GM21447 (cell line): ENCODE measurements at regions not wholly inside any gene's neighbourhood (a gene's known extent, or its start where the extent isn't known, plus 50 kb on each side); places are given as distances from the start of the nearest gene placed in this dataset.

Experiments used
- ATAC-seq: cut with Tn5 transposase; IDR thresholded peaks from one replicate; pipeline ENCODE4 v1.9.1; 2021; ENCODE audit not compliant: unreplicated experiment

DNA sequence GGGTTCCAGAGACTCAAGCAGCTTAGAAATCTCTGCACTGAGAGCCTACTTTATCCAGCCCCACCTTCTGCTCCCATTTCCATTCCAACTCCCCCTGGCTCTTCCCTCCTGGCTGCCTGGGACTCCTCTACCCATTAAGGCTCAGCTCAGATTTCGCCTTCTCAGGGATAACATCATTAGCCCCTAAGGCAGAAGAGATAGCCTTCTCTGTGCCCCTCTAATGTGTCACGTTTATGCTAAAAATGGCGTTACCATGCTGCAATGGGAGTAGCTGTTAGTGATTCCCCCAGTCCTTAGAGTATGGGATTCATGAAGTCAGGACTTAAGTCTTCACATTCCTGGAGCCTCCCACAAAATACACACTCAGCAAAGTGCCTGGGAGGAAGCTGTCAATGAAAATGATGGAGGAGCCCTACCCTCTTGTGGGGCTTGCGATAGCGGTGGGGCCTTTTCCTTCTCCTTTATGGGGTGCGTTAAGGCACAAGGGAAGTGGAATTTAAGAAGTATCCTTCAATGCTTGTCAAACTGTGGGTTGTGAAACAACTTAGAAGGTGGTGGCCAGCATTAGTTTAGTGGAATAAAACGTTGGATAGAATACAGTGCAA lies 144.7 kb upstream of the COPS8 start:
- ATAC-seq: no peak

DNA sequence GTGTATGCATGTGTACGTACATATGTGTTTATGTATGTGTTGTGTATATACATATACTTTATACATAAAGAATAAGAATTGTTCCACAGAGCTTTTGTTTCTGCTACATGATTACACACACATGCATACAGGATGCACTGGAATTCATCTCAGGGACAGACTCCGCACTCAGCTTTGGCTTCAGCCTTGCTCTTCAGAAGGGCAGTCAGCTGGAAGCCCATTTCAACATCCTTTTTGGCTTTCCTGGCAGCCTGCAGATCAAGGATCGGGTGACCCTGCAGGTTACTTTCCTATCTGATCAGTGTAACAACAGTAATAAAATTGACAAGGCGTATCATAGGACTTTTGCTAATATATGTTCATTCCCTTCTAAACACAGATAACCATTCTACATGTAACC lies 144.1 kb upstream of the COPS8 start:
- ATAC-seq: no peak

DNA sequence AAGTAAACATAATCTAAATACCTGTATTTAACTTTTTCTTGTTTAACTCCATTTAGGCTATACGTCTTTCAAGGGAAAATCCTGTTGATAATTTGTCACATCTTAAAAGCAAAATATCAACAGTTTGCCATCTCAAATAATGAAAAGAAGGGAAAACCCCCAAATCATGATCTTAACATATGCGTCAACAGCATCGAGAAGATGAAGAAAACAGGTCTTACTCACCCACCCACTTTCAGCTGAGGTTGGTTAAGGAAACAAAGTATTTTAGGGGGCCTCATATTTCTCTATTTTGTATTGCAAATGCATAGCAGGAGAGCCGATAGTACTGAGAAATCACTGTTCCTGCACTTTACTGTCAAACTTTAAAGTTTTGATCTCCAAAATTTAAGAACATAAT lies 143.1 kb upstream of the COPS8 start:
- no peak for ATAC-seq

DNA sequence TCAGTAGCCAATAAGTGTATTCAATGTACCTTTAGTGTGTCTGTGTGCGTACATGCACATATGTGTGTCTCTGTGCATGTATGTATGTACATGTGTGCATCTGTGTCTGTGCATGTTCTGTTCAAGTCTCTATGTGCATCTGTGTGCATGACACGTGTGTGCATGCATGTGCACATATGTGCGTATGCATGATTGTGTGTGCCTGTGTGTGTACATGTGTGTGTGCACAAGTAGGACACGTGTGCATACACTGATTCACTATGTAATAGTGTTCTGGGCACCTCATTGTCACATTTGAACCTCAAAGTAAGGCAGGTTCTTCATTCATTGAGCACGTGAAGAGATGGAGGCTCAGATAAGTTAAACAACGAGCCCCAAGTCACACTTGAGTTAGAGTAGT lies 142.6 kb upstream of the COPS8 start:
- no peak for ATAC-seq

DNA sequence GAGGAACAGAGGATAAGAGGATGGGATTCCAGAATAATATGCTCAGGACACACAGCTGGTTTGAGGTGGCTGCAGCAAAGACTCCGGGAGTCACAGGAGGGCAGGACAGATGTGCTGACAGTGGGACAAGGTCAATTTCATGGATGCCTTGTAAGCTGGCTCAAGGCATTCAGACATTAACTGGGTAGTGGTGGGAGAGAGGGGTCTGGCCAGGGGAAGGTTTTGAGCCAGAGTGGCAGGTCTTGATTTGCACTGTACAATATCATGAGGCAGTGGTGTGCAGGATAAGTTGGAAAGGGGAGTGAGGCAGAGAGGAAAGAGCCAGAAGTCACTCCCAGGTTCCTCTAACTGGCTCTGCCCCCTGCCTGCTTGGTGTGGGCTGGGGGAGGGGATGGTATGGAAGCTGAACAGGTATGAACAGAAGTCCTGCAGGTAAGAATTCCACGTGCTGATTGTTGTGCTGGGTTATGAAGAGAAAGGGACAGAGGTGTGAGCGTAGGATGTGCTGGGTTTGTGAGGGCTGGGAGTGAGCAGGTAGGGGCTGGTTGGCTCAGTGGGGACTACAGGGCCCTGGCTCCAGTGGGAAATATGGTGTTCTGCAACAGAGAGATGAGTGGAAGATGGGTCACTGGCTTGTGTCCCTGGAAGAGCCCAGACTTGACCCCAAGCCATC lies 141.7 kb upstream of the COPS8 start:
- no peak for ATAC-seq

DNA sequence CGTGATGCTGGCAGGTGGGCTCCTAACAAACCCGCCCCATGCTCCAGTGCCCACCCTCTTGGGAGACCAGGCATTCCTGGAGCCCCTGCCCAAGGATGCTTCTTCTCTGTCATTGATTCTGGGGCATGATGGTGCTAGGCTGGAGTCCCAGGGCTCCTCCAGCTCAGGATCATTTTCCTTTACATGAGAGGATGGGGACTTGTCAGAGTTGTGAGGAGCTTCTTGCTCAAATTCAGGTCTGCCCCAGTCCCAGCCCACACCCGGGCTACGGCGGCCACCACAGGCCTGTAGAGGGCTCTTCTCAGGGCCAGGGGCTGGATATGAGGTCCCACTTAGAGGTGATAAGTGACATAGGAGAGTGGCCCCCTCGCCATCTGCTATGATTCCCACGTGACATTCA lies 141.1 kb upstream of the COPS8 start:
- no peak for ATAC-seq

DNA sequence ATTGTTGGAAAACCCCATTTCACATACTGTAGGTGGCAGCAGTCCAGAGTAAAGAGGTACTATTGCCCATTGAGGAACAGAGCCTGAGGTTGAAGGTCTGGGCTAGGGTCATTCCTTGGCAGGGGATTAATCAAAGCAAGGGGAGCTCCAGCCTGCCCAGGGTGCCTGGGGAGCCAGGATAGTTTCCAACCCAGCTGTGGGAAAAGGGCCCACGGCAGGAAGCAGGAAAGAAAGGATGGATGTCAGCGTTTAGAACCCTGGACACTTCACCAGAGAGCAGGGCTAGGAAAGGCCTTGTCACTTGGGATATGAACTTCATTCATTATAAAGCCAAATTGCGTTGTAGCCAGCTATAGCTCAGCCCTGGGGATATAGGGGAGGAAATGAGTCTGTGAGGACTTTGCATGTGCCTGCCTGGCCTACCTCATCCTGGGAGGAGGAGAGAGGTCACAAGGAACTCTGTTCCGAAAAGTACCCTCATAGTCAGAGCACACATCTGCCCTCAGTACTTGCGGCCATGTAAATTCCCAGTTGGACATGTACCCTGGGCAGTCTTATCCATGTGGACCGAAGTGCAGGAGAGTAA lies 140.2 kb upstream of the COPS8 start:
- no peak for ATAC-seq

DNA sequence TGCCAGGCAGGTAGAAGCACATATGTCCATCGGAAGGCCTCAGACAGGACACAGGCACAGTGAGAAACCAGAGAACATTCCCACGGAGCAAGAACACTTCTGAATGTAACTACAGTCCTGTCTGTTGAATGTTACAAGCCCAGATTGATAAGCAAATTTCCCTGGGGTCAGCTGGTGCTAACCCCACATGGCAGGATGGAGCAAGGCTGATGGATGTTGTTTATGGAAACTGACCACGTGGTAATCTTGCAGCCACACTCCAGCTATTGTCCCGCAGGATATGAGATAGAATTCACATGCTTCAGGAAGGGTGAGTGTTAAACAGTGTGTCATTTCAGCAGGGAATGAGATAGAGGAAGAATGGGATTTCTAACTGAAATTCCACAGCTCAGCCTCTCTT lies 138.8 kb upstream of the COPS8 start:
- no peak for ATAC-seq

DNA sequence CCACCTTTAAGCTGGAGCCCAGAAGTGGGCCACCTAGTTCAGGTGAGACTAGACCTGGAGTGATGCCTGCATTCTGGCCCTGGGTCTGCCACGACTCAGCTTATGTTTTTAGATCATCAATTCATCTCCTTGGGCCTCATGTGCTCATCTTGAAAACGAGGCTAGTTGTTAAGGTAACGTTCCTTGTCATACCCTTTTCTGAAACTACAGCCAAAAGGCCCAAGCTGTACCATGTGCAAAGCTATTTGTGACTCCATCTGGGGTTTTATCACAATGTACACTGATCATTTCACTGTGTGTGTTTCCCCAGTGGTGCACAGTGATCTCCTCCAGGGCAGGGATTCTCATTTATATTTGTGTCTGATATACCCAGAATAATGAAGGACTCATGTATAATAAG lies 138.4 kb upstream of the COPS8 start:
- ATAC-seq: no peak

DNA sequence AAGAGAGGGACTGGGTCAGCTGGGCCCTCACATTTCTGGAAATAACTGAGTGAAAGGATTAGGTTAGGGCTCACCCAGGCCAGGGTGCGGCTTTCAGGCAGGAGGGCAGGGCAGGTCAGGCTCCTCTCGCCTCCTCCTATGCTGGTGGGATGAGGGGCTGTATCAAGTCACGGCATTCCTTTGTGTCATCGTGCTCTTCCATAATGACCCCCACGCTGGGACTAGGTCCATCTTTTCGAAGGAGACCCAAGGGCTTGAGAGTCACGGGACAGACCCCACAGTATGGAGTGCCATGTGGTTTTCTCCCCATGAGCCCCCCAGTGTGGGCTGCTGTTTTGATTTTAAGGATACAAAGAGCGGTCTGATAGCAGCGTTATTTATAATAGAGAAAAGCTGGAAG lies 137.8 kb upstream of the COPS8 start:
- no peak for ATAC-seq

DNA sequence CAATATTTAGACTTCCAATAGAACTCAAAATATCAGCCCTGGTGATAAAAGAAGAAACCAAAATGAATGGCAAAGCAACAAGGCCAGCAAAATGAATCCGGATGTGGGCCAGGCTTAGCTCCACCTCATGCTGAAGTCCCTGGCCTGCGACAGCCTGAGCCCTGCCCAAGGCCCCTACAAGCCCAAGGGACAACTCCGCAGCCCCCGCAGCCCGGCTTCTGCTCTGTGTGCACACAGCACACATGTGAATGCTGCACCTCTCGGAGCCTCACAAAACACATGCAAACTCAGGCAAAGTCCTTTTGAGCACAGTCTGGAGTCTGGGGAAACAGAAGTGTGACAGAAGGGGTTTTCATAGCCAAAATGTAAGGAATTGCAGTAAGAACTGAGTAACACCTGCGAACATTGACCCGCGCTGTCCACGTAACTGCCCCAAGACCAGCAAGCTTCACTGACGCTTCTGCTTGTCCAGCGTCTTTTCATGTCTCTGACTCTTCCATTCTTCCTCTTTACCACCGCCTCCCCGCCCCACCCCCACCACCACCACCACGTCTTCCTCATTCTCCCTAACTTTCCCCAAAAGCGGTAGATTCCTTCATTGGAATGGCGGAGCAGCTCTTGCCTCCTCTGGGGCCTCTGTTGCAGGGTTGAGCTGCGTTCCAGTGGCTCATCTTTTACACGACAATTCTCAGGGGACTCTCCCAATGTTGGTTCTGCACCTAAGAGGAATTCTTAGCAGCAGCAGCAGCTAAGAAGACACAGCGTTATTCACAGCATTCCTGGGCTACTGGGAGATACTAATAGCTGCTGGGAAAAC lies 136.4 kb upstream of the COPS8 start:
- ATAC-seq: no peak

DNA sequence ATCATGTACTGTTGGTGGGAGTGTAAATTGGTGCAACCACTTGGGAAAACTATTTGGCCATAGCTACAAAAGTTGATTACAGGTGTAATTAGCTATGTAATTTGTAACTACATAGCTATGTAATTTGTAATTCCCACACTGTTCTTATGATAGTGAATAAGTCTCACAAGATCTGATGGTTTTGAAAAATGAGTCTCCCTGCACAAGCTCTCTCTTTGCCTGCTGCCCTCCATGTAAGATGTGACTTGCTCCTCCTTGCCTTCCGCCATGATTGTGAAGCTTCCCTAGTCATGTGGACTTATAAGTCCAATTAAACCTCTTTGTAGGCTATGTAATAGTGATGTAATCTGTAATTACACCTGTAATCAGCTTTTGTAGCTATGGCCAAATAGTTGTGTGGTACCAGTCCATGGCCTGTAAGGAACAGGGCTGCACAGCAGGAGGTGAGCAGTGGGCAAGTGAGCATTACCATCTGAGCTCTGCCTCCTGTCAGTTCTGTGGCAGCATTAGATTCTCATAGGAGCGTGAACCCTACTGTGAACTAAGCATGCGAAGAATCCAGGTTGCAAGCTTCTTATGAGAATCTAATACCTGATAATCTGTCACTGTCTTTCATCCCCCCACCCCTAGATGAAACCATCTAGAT lies 133.7 kb upstream of the COPS8 start:
- ATAC-seq: no peak

DNA sequence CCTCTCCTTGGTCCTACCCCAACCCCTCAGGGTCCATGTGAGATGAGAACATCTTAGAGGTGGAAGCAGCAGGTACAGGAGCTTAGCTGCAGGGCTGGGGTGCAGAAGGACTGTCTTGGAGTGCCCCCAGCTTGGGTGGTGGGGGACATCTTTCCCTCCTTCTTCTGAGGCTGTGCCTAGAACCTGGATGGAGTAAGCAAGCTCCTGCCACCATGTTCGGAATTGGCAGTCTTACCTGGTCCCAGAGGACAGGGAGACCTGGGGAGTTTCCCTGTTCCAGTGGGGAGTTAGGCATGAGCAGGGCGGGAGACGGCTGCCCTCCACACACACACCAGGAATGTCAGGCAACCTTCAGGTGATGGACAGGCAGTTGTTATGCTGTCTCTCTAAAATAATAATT lies 131.0 kb upstream of the COPS8 start:
- no peak for ATAC-seq

DNA sequence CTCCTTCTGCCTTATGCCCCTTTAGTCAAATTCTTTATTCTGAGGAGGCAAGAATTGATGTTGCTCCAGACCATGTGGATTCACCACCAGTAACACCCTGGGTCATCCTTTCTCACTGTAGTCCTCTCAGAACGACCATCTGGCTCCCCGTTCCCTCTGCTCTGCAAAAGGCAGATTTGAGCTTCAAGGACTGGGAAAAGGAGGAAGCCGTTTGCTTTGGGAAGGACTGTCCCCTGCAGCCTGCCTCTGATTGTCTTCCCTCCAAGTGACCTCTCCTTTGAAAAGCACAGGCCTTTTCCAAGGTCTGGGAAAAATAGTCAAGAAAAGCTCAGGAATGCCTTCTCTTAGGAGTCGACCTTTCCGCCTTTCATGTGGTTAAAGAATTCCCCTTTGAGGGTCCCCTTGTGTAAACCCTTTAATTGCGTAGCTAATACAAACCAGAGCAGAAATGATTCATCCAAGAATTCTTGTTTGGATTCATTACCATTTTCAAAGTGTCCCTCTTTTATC lies 130.1 kb upstream of the COPS8 start:
- no peak for ATAC-seq

DNA sequence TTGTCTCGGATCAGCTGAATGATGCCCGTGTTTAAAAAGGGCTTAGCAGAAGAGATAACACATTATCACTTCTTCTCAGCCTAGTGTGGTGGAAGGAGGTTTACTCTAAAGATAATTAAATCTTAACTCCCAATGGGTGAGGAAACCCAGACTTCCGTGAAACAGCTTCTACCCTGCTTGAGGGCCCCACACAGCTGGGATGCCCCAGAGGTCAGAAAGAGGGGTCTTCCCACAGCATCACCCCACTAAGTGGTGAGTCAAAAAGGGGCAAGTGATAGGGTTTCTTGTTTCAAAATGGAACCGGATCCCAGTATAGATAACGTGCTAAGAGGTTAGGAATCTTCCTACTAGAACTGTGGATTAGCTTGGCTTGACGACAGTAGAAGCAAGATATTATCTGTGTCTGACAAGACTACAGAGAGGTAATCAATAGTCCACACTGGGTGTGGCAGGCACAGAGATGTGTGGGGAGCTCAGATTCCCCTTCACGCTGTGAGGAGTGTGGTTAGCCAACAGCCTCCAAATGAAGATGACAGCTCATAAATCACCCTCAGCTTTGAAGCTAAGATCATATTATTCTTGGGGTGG lies 129.6 kb upstream of the COPS8 start:
- no peak for ATAC-seq

DNA sequence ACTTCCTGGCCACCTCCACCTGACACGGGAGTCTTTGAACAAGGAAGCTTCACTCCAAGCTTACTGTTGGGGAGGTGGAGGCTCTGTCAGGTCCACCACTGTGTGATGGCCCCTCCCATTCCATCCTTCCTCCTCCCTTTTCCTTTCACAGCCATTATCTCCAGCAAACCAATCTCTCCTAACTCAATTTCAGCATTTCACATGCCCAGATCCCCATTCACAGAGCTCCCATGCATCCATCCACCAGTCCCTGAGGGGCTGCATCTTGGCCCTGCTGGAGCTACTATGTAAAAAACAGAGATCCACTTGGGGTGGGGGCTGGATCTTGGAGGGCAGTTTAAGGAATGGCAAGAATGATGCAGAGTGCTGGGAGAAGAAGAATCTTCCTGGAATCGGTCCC lies 129.0 kb upstream of the COPS8 start:
- ATAC-seq: no peak

DNA sequence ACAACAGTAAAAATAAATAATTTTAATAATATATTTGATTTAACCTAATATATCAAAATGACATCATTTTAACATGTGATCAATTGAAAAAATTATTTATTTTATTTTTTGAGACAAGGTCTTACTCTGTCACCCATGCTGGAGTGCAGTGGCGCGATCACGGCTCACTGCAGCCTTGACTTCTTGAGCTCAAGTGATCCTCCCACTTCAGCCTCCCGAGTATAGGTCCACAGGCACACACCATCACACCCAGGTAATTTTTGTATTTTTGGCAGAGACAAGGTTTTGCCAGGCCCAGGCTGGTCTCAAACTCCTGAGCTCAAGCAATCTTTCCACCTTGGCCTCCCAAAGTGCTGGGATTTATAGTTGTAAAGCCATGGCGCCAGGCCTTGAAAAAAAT lies 126.7 kb upstream of the COPS8 start:
- no peak for ATAC-seq

DNA sequence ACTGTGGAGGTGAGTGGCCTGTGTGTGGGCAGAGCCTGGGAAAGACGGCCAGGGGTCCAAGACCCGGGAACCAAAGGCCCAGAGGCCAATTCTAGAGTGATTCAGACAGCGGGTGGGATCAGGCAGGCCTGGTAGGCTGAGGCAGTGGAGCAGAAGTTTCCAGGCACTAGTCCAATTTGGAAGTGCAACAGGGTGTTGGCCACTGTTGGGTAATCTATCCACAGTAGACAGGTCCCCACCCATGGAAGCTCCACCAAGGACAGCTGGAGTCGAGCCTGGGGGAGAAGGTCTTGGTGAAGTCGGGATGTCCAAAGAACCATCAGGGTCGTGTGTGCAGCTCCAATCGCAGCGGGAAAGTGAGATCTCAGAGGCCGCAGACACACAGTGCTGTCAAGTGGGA lies 125.8 kb upstream of the COPS8 start:
- ATAC-seq: no peak

DNA sequence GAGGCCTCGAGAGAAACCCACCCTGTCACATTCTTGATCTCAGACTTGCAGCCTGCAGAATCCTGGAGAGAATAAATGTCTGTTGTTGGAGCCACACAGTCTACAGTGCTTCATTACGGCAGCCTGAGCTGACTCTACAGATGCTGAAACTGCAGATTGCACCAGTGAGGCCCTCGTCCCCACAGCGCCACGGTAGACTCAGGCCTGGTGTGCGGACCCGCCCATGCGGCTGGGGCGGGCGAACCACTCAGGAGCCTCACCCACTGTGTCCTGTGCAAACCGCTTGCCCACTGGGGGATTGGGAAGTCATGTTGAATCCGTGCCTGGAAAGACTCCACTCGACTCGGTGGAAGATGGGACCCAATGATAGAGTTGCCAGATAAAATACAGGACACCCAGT lies 125.2 kb upstream of the COPS8 start:
- ATAC-seq: no peak

DNA sequence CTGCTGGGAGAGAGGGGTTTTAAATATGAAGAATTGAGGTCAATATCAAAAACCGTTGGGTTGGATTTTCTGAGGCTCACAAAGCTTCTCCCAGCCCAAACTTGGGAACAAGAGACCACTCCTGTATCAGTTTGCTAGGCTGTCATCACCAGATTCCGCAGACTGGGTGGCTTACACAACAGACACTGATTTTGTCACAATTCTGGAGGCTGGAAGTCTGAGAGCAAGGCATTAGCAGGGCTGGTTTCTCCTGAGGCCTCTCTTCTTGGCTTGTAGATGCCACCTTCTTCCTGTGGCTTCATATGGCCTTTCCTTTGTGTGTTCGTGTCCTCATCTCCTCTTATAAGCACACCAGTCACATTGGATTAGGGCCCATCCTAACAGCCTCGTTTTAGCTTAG lies 122.9 kb upstream of the COPS8 start:
- ATAC-seq: no peak

DNA sequence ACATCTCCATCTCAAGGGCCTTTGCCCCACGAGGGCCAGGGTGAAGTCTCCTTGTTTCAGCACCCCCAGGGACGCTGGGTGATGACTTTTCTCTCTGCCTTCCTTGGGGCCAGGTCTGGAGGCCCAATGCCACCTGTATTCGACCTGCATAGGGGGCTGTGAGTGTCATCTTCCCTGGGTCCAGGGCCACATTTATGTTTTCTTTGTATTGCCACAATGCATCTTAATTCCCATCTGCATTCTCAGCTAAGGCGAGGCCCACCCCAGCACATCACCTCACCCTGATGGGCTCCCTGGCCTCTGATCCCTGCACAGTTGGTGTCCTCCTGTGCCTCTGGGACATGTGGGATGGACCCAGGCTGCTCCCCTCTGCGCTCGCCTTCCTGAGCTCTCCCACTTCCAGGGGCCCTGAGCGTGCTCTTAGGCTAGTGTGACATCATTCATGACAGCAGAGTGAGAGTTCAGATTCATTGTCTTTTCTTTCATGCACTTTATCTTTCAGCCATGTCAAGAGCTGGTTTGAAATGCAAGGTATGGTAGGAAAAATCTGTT lies 122.0 kb upstream of the COPS8 start:
- ATAC-seq: no peak
